Lower lobe of right lung (tissue), 2 donors: ENCODE measurements at regions not wholly inside any gene's neighbourhood (a gene's known extent, or its start where the extent isn't known, plus 50 kb on each side); places are given as distances from the start of the nearest gene placed in this dataset.
"Not testable (repeated sequence)": the region's sequence is repeated elsewhere in the genome, so short reads cannot be mapped to it uniquely, and the experiment has no call there.

Source experiments
- ATAC-seq, 2 donors: fragments of 200-7000 bp; cut with Tn5 transposase; one replicate each; pipeline ENCODE4 v1.9.1; 2020 to 2022; ENCODE audit warnings: mild to moderate bottlenecking in 2 of 2, moderate library complexity in 2 of 2
- DNase-seq: peaks from one replicate; pipeline ENCODE4 v3.0.0-alpha.2; 2020
- H3K27ac ChIP-seq: fragments of 200-600 bp; one replicate; pipeline ENCODE4 v1.8.0; 2022
- H3K27me3 ChIP-seq: fragments of 200-600 bp; one replicate; pipeline ENCODE4 v1.8.0; 2022; ENCODE audit warnings: low read depth
- H3K36me3 ChIP-seq: fragments of 200-600 bp; one replicate; pipeline ENCODE4 v1.8.0; 2022; ENCODE audit warnings: mild to moderate bottlenecking
- H3K4me1 ChIP-seq: fragments of 200-600 bp; one replicate; pipeline ENCODE4 v1.8.0; 2022
- H3K4me3 ChIP-seq: fragments of 200-600 bp; one replicate; pipeline ENCODE4 v1.8.0; 2022; ENCODE audit warnings: mild to moderate bottlenecking
- H3K9me3 ChIP-seq: fragments of 200-600 bp; one replicate; pipeline ENCODE4 v1.8.0; 2022
- intact Hi-C: fragments of 100-400 bp; cut with DNase I; formaldehyde crosslinking; loops from one replicate; pipeline ENCODE4 v1.11.0; 2022
- TF ChIP-seq, protein P1 (sequence below): fragments of 200-600 bp; IDR thresholded peaks from one replicate; pipeline ENCODE4 v1.8.0; 2022; ENCODE audit warnings: antibody characterized with exemption, mild to moderate bottlenecking
- donor health status: DM: no; HTN: yes; CAD: no; lungs with severe emphysema.

DNA sequence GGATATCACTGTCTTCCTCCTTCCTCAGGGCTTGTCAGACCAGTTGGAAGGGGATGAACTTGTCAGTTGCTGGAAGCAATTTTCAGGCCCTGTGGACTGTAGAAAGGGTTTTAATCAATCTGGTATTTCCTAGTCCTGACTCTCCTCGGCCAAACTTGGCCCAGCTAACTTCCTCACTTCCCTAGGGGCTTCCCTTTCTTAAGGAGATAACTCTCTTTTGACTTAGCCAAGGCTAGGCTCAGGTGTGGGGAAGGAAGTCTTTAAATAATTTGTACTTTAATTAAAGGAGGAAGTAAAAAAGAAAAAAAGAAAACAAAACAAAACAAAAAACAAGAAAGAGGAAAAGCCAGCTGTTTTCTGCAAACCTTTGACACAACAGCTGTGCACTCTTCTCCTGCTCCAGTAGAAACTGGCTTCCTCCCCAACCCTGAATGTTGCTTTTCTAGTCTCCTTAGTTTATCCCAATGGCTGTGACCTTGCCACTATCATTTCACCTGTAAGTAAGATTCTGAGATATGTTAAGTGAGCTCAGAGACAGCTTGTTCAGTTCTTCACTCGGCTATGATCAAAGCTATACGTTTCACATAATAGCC is 53.0 kb upstream of the ST3GAL6 start:
- Histone ChIP-seq H3K4me3 (no peak overlapping the region), H3K27me3 (no peaks in the 10 kb centered on the region), H3K9me3 (no peaks in the 10 kb centered on the region), H3K27ac (no peak overlapping the region), H3K4me1 (no peaks in the 10 kb centered on the region), H3K36me3 (no peaks in the 10 kb centered on the region)
- DNase-seq (no peak), ATAC-seq (no peak)
- TF ChIP-seq, protein P1, sequence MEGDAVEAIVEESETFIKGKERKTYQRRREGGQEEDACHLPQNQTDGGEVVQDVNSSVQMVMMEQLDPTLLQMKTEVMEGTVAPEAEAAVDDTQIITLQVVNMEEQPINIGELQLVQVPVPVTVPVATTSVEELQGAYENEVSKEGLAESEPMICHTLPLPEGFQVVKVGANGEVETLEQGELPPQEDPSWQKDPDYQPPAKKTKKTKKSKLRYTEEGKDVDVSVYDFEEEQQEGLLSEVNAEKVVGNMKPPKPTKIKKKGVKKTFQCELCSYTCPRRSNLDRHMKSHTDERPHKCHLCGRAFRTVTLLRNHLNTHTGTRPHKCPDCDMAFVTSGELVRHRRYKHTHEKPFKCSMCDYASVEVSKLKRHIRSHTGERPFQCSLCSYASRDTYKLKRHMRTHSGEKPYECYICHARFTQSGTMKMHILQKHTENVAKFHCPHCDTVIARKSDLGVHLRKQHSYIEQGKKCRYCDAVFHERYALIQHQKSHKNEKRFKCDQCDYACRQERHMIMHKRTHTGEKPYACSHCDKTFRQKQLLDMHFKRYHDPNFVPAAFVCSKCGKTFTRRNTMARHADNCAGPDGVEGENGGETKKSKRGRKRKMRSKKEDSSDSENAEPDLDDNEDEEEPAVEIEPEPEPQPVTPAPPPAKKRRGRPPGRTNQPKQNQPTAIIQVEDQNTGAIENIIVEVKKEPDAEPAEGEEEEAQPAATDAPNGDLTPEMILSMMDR: no peak
- intact Hi-C loops: no loop called here

DNA sequence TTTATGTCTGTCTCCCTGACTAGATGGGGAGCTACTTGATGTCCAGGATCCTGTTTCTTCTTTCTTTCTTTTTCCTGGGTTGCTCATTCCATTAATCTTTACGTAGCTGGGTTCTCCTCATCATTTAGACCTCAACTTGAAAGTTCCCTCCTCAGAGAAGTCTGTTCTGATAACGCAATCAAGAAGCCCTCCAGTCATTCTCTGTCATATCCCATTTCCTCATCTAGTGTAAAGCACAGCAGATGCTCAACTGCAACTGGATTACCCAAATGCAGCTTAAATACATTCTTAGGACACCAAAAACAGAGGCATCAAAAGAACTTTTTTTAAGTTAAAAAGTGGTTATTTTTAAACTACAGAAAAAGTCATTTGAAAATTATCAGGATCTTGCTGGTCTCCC is 51.7 kb upstream of the ST3GAL6 start:
- no peak overlapping the region for H3K4me3 ChIP-seq
- ATAC-seq: no peak
- no peaks in the 10 kb centered on the region for H3K27me3 ChIP-seq
- H3K27ac ChIP-seq: no peak overlapping the region
- TF ChIP-seq, protein P1: no peak
- H3K4me1 ChIP-seq: no peaks in the 10 kb centered on the region
- intact Hi-C loops: no loop called here
- no peaks in the 10 kb centered on the region for H3K9me3 ChIP-seq
- no peaks in the 10 kb centered on the region for H3K36me3 ChIP-seq
- DNase-seq: no peak

DNA sequence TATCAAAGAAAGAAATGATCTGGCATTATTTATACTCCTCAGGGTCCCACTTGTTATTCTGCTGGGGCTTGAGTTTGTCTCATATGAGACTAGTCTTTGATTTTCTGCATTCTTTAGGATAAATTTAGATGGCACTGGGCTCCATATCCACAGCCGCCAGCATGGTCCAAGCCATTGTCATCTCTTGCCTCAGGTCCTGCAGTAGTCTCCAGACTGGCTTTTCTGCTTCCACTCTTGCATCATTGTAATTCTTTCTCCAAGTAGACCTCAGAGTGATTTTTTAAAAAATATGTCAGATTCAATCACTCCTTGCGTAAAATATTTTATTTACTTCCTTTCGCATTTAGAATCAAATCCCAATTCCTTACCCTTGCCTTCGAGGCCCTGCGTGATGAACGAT is 50.4 kb upstream of the ST3GAL6 start:
- H3K4me3 ChIP-seq: no peak overlapping the region
- H3K27ac ChIP-seq: no peak overlapping the region
- H3K9me3 ChIP-seq: no peaks in the 10 kb centered on the region
- TF ChIP-seq, protein P1: no peak
- intact Hi-C loops: no loop called here
- no peaks in the 10 kb centered on the region for H3K4me1 ChIP-seq
- no peak for DNase-seq
- no peak for ATAC-seq
- H3K27me3 ChIP-seq: no peaks in the 10 kb centered on the region
- H3K36me3 ChIP-seq: no peaks in the 10 kb centered on the region

DNA sequence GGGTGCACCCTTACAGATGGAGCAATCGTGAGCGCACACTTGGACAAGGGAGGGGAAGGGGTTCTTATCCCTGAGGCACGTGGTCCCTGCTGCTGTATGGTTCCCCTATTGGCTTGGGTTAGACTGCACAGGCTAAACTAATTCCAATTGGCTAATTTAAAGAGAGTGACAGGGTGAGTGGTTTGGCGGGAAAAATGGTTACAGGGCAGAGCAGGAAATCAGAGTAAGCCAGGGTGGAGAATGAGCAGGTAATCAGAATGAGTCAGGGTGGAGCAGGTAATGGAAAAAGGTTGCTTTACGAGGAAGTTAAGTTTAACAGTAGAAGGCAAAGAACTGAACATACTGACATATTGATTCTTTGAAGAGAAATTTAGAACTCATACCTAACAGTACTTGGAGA is 49.8 kb upstream of the ST3GAL6 start:
- H3K36me3 ChIP-seq, ATAC-seq, H3K4me3 ChIP-seq, H3K27ac ChIP-seq, intact Hi-C loops, H3K9me3 ChIP-seq, H3K4me1 ChIP-seq, H3K27me3 ChIP-seq, DNase-seq: not testable (repeated sequence)
